Stimulated activated CD4-positive, alpha-beta T cell treated with anti-CD3 and anti-CD28 coated beads, Interleukin-1b, Interleukin-23, amount 100 ng/mL, for 1 hour (primary cell): ENCODE measurements at regions not wholly inside any gene's neighbourhood (a gene's known extent, or its start where the extent isn't known, plus 50 kb on each side); places are given as distances from the start of the nearest gene placed in this dataset.
"Not testable (repeated sequence)": the region's sequence is repeated elsewhere in the genome, so short reads cannot be mapped to it uniquely, and the experiment has no call there.

ENCODE experiments used
- DNase-seq, 2 donors: peaks; one replicate each; pipeline ENCODE4 v3.0.0-alpha.2; 2020; ENCODE audit warnings: low read depth in 2 of 2

DNA sequence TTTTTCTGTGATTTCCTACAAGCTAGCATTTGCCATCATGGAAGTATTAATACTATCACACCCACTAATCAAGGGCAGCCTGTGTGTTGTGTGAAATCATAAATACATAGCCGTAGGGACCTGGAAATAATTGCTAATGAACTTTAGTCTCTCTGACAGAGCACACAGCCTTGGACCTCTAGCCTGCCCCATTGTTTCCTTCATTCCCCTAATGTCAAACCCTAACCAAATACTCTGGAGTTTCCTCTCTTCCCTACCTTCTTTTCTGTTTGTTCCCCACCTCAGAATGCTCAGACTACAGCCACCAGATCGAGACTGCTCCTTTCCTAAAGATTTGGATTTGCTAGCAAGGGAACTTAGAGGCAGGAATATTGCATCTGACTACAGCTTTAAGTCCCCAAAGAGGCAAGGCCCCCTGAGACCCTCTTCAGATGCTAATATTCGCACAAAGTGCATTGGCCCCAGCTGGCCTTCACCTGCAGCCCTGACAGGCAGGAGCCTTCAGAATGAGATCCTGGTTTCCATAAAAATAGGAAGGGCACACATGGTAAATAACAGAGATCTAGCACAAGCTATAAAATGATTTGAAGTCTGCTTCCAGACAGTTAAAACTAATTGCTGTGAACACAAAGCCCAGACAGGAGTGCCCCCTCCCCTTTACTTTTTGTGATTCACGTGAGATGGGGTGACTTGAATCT, 279.2 kb upstream of the DCC start:
- no peak for DNase-seq

DNA sequence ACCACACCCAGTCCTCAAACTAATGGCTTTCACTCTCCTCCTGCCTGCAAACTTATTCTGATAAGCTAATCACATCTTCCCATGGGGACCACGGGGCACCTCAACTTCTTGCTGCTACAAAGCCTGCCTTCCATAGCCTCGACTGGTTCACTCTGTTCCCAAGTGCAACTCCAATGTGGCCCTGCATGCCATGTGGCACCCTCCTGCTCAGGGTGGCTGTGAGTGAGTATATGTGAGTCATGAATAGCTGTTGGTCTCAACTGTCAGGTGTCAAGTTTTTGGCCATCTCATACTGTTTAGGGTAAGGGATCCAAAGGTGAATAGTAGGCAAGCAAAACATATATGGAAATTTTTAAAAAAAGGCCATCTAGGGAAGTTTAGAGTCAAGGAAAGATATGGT, 276.1 kb upstream of the DCC start:
- DNase-seq: no peak

DNA sequence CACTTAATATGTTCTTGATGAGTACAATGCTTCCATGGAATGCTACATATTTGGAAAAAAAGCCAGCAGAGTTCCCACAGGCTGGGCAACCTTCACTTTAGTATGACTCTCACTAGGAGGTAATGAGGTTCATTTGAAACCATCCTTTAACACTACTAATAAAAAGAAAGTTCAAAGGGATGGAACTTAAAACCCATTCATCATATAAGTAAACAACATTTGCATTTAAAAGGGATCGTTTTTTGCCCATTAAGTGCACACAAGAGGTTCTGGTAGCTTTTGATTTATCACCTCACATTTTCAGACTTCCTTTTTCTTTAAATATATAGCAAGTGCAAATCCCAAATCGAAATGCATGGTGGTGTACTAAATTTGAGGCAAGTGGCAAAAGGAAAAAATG, 270.8 kb upstream of the DCC start:
- no peak for DNase-seq

DNA sequence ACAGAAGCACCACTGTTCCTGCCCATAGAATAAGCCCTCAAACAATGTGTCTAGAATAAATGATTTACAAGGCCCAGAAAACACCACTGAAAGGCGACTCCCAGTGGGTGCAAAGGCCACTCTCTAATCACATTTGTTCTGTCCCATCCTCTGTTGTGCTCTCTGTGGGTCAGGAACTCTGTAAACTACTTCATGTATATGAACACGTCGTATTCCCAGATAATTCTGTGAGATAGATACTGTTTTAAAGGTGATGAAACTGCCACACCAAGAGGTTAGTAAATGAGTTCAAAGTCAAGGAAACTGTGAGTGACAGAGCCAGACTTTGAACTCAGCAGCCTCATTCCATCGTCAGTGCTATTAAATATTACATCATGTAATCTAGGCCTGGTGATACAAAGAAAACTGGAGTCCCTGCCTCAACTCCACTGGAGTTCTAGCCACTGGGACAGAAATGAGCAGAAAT, 269.7 kb upstream of the DCC start:
- no peak for DNase-seq

DNA sequence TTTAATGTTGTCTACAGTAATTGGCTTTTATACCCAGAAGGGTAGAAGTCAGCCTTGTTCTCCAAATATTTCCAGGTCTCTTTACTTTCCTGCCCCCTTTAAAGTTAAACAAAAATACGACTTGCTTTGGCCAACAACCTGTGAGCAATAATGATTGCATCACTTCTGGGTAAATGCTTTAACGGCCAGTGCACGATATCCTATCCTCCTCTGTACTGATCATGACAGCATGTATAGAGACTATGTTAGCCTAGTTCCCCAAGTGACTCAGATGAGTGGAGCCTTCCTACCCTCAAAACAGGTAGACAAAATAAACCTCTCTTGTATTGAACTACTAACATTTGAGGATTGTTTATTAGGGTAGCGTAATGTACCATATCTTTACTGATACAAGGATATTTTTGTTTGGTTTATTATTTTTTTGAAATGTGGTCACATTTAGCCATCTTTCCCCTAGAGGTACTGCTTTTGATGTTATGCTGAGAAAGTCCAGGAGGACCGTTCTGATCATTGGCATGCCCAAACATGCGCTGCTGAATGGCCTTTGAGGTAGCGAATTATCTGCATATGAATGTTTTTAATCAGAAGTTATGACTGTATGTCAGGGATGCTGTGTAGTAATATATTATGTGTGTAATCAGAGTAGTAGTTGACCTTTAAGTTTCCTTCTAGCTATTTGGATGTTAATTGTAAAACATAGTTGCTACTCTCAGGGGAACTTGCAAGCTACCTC, 262.6 kb upstream of the DCC start:
- no peak for DNase-seq

DNA sequence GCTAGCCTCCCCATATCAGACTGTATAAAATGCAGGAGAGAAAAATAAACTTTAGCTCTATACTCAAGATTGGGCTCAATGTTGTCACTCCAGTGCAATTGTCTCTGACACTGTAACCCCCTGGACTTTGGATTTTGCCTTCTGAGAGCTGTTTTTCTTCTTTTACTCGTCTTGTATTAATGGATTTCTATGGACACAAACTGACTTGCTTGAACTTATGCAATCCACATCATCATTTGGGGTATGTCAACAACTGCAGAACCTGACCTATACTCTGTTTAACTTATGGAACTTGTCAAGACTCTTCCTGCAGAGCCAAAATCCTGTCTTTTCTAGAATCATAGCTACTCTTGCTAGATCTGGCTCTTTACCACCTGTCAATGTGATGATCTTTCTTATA, 257.8 kb upstream of the DCC start:
- no peak for DNase-seq

DNA sequence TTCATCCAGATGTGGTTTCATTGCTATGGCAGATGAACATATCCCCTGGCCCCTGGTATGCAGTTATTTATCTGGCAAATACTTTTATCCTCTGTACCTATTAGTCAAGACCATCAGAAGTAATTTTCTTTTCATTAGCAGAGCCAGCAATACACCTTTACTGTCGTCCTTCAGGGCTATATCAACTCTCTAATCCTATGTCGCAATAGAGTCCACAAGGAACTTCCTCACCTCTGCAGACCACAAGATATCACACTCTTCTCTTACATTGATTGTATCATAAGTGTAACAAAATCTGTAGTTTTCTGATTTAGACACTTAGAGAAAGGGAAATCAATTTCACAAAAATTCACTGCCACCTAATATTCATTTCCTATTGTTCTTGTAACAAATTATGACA, 252.9 kb upstream of the DCC start:
- no peak for DNase-seq

DNA sequence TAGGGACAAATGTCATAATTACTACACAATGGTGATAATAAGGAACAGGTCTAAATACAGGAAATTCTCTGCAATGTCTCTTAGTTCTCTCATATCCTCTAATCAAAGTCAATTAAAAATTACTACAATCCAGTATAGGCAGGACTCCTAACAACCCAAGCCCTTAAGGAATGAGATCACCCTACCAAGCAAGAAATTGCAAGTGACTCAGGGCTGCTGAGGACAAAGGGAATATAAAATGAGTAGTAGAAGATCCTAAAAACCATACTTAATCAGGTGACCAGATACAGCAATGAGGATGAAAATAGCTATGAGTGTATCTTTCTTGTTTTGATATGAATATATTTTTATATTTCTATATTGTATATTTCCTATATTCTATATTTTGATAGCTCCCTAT, 250.0 kb upstream of the DCC start:
- no peak for DNase-seq

DNA sequence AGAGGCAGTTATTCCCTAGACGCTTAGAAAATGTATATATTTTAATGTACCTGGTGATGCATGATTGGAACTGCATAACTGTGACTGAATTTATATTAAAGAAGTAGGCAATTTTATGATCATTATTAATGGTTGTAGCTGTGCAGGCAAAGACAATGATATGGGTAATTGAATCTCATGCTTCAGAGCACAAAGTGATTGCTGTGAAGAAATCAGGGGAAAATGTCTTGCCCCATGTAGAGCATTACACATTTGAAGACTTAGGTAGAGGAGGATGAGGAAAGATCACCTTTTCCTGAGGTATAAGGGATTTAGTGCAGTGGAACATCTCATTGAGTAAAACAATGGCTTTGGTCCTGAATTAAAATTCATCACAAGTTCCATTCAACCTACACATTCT, 246.8 kb upstream of the DCC start:
- no peak for DNase-seq

DNA sequence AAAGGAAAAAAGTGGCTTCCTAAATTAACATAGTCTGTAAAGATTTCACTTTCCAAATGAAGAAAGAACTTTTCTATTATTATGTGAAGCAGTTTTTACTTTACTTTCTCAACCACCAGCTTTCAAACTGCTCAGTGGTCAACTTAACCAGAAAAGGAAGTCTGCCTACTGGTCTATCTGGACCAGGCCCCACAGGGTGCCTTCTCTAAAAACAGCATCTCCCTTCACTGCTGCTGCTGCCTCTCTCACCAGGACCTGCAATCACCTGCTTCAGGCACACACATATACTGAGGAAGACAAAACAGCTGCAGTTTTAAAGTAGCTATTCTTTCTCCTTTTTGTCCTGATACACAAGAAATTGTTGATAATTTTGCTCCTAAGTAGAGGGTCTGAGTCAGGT, 221.3 kb upstream of the DCC start:
- no peak for DNase-seq

DNA sequence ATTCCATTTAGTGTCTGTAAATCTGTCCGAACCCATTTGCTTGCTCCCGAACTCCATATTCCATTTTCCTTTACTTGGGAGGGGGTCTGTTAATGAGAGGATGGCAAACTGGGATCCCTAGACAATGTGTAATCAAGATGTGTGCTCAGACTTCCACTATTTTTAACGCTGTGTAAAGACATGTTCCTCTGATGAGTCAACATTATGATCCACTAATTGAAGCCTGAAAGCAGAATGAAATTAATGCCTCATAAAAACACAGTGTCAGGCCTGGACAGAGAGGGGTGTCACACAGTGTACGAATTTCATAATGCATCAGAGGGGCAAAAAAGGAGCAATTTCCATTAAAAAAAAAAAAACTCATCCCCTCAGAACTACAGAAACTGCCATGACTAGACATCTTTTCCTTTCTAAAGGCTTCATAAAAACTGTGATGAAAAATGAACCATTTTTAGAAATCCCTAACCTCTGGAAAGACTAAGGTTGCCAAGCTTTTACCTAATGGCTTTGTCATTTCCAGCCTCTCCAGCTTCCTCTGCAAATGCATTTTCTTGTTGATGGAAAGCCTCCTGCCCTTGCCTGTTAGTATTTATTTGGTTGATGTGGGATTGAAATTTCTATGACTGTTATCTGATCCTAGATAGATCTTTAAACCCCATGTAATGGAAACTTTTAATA, 209.2 kb upstream of the DCC start:
- no peak for DNase-seq

DNA sequence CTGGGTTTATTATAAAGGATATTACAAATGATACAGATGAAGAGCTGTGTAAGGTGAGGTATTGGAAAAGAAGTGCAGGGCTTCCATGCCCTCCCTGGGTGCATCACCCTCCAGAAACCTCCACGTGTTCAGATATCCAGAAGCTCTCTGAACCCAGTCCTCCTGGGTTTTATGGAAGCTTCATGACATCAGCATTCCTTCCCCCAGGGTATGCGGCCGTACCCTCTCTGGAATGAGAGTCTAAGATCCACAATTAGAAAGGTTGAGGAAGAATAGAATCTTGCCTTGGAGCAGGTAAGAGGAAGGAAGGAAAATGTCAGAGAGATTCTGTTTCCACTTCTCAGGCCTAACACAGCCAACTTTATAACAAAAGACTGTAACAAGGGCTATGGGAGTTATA, 208.2 kb upstream of the DCC start:
- DNase-seq: no peak

DNA sequence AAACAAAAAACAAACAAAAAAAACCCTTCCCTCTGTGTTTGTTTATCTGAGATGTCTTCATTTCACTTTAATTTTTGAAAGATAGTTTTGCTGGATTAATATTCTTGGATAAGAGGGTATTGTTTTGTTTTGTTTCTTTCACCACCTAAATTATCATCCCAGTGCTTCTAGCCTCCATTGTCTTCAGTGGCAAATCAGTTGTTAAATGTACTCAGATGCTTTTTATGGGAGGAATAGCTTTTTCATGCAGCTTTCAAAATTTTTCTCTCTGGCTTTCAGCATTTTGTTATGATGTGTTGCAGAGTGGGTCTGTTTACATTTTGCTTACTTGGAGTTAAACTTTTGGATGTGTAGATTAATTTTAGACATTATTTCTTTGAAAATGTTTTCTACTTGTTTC, 203.5 kb upstream of the DCC start:
- DNase-seq: no peak

DNA sequence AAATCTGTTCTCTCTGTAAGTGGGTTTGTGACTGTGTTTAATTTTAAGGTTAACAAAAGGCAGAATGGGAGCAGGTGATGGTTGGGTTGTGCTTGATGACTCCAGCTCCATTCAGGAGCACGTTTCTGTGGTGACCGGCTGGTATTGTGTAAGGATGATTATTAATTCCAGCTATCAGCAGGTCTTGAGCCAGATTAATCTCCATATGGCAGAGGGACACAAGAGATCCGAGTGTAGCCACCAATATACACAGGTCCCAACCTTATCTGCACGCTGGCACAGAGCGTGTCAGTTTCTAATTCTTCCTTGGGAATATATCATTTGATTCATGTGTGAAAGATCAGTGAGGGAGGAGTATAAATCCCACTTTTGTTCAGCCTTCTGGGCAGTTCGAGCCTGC, 199.0 kb upstream of the DCC start:
- no peak for DNase-seq

DNA sequence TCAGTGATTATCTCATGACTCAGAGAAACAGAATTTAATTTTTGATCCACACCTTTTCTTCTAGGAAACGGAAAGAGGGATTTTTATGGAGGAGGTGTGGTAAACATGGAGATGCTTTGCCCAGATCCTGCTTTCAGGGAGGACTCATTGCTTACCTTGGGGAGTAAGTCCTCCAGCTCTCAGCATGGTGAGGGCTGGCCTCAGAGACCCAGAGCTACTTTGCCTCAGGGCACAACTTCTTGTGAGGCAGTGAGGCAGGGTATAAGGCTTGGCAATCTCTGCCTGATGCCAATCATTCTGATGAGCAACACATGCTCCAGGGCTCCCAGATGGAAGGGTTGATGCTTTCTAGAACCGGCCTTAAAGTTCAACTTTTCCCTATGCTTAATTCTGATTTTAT, 189.9 kb upstream of the DCC start:
- no peak for DNase-seq

DNA sequence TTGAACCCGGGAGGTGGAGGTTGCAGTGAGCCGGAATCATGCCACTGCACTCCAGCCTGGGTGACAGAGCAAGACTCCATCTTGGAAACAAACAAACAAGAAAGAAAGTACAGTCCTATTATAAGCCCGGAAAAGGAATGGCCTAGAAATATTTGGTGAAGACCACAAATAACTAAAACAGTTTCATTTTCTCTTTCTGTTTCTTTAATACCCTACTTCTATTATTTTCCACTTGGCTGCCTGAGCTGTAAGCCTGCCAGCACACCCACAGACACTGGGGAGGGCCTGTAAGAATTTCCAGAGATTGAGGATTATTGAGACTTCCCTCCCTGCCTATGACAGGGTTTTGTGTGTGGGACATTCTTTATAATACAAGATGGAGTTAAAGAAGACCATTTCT, 188.0 kb upstream of the DCC start:
- DNase-seq: no peak

DNA sequence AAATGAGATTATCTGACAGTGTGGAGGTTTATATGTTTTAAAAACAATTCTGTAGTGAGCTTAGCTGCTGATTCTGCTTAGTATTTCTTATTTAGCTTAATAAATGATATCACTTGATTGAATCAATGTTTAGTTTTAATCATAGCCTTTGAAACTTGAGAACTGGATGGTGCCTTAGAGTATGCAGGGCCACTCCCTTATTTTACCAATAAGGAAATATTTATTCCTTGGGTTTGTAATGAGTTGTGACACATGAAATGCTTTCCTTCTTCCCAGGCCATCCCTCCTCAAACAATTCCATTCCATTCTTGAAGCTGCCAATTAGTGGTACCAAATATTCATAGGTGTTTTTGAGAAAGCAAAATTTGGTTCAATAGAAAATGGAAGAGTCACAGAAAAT, 183.8 kb upstream of the DCC start:
- DNase-seq: no peak

DNA sequence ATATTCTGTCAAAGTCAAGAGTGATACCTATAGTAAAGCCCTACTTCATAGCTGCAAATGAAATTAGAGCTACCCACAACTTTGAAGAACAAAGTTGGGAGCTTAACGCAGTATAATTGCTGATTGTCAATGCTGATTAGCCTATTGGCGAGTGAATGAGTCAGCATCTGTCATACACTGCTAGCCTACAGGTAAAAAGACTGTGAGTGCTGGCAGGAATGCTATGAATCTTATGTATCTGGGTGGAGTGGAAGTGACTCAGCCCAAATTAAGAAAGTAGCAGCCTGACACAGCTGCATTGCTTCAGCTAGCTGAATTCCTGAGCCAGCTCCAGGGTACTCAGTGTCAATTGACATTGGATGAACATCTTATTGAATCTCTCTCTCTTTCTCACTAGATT, 179.4 kb upstream of the DCC start:
- no peak for DNase-seq

DNA sequence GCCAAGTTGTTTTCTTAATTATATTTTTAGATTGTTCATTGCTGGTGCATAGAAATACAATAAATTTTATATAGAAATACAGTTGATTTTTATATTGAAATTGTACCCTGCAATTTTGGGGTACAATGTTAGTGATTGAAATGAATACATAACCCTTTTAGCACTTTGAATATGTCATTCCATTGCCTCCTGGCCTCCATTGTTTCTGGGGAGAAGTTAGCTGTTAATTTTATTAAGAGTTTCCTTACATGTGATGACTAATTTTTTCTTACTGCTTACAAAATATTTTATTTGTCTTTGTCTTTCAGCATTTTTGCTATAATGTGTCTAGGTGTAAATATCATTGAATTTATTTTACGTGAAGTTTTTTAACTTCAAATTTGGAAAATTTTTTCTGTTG, 176.5 kb upstream of the DCC start:
- DNase-seq: no peak

DNA sequence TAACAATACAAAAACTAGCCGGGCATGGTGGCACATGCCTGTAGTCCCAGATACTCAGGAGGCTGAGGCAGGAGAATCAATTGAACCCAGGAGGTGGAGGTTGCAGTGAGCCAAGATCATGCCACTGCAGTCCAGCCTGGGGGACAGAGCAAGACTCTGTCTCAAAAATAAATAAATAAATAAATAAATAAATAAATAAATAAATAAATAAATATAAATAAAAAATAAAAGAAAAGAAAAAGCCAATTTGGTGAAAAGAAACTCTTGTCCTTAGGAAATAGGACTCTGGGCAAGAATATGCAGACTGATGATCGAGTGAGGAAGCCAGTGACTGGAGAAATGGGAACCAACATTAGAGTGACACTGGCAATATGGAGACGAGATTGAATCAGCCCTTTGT, 171.9 kb upstream of the DCC start:
- DNase-seq: not testable (repeated sequence)

DNA sequence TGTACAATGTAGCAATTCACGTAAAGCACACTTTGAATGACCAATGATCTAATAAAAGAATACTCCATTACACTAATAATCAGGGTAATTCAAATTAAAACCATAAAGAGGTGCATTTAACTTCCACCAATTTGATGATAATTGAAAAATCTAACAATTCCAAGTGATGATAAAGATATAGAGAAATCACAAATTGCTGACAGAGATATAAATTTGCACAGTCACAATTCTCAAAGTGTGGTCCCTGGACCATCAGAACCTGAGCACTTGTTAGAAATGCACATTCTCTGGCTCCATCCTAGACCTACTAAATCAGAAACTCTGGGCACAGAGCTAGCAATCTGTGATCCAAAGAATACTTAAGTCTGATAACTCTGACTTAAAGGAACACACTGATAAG, 165.8 kb upstream of the DCC start:
- DNase-seq: no peak

DNA sequence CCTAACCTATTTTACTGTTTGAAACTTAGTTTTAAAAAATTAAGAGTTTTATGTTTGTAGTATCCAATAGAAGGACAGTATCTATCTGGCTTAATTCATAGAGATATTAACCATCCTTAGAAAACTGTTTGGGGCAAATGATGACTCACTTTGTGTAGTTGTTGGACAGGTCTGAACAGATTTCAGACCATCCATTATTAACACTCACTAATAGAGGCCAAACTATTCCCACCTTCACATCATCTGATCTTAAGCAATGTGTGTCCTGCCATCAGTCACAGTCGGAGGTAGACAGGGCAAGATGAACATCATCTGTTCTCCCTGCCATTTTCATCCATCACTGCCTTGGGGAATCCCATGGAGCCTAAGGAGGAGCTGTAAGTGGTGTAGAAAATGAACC, 164.6 kb upstream of the DCC start:
- DNase-seq: no peak

DNA sequence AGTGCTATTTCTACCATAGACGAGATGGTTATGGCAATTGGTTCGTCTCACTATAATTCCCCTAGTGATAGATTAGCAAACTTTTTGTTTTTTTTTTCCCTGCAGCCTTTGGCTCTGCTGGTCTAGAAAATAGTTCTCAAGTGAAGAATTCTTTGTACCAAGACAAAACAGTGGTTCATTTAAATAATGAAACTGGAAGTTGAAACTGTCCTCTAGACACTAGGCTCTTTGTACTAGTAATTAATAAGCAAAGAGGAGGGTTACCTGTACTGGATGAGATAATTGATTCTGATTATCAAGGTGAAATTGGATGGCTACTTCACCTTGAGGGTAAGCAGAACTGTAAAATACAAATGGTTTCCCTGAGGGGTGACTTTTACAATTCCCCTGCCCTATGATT, 156.9 kb upstream of the DCC start:
- DNase-seq: no peak
